KBM-7 (cell line): ENCODE measurements at regions not wholly inside any gene's neighbourhood (a gene's known extent, or its start where the extent isn't known, plus 50 kb on each side); places are given as distances from the start of the nearest gene placed in this dataset.
A peak's percentile ranks its signal among the peaks of the same experiment; 100 is the strongest.

Experiments
- DNase-seq: peaks from one replicate; pipeline ENCODE4 v3.0.0-alpha.2; 2015
- in situ Hi-C: fragments of 300-500 bp; cut with MboI; formaldehyde crosslinking; loops from 2 replicates; pipeline ENCODE4 v1.14.3; 2020; ENCODE audit warnings: low sequenced_read_pairs, low pct_unique_long_range_greater_than_20kb, mixed read lengths

DNA sequence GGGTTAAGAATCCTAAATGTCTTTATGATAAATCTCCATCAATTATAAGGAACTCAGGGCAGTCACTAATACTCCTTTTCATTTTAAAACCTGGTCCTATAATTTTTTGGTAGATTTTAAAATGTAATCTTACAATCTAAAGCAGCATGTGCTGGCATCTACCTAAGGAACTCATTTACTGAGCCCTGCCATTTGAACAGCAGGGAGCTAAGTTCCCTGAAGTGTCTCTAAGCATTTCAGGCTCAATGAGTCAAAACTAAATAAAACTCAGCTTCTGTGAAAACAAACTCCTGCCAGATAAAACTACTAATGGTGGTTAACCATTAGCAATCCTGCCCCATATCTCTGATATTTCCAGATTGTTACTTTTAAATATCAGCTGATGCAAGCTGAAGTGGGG, 1371.8 kb upstream of the PRMT6 start:
- no peak for DNase-seq
- in situ Hi-C loops: no loop called here

DNA sequence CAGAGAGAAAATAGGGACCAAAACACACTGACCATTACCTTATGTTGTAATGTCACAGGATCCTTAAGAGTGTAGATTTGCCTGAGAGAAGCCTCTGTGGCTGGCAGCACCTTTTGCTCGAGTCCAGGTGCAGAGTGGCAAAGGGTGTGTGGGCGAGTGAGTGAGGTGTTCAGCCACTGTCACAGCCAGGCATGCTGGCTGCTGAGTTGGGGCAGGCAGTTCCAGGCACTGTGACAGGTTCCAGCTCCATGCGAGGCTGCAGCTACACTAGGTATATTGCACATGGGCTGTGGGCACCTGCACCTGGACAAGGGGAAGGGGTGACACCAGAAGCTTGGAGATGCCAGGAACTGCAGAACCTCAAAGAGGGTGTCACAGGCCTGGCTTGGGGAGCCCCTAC, 1370.4 kb upstream of the PRMT6 start:
- DNase-seq: no peak
- in situ Hi-C loops: no loop called here

DNA sequence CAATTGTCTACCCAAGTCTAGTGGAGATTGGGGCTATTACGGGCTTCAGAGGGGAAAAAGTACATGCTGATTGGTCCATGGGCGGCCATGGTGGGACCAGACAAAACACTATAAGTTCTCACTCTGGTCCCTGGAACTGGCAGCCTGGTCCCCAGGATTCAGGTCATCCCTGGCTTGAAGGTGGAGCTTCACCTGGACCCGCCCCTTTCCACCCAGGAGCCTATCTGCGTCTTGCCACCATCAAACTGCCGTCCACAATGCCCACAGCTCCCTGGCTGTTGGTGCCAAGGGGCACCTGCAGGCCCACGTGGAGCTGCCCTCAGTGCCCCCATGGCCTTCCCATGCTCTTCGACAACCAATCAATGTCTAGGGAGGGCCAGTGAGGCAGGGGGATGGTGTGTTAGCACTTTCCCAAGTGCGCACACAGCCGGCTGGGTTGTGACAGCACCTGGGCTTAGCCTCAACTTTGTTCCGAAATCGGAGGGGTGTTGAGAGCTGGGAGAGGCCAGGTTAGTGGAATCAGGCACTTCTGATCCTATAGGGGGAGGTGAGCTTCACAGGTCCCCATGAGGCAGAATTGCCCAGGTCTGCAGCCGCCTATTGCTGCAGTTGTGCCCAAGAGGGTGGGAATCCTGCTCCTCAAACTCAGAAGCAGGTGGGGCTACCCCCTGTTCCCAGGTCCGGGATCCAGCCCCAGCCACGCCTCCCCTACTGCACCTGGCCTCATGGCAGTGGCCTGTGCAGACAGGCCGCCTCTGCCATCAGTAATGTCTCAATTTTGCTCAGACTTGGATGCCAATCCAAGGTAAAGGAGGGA, 1369.4 kb upstream of the PRMT6 start:
- in situ Hi-C loops: no loop called here

DNA sequence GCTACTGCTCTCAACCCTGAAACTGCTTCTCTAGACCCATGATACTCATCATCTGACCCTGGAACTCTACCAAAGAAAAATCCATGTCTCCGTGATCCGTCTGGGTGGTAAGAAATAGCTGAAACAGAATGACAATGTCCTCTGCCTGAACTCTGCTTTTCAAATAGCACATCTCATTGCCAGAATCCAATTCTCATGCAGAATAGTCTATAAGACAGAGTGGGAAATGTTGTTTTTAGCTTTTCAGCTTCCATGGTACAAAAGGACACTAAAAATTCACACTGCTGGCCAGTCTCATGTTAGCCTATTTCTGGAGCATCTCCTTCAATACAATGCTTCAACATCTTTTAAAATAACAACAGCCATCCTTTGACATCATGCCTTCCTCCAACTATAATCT, 1355.8 kb upstream of the PRMT6 start:
- no peak for DNase-seq
- in situ Hi-C loops: no loop called here

More for the DNA sequence above, 1369.4 kb upstream of the PRMT6 start:
- no peak for DNase-seq

DNA sequence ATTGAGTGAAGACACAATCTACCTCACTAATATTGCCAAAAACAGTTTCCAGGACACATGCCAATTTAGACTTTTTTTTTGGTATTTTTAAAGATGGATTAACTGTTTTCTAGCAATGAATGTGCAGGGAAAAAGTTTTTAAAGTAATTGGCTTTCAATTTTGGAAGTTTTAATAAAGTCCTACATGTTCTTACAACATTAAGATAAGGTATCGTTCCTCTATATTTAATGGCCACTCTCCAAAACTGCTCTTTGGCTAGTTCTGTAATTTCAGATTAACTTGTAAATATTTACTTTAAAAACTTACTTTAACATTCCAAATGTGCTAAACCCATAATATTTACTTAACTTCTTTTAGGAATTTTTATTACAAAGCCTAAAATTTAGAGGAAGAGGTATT, 1332.2 kb upstream of the PRMT6 start:
- DNase-seq: no peak
- in situ Hi-C loops: no loop called here

DNA sequence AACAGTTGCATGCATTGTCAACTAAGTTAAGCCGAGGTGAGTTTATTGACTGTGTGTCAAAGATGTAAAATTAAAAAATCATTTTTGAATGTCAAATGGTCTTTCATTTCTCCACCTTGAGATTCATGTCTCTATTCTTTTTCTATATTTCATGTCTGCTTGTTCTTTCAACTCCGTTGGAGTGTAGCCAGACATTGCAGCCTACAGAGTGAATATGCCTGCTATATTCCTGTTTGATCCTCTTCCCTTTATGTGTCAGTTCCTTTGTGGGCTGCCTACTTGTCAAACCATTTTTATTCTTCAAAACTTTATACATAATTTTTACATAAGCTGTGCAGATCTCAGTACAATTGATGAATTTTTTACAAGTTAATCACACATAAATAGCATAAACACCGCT, 1325.8 kb upstream of the PRMT6 start:
- DNase-seq: no peak
- in situ Hi-C loops: no loop called here

DNA sequence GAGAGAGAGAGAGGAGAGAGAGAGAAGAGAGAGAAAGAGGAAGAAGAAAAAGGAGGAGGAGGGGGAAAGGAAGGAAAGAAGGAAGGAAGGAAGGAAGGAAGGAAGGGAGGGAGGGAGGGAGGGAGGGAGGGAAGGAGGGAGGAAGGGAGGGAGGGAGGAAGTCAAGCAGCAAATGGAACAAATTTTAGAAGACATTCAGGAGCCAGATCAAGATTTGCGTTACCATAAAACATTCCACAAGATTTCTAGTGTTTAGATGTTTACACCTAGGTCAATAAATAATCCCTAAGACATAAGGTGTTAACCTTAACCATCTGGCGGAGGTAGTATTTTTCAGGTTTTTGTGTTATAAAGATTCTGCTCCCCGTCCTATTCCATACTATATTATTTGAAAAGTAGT, 1320.1 kb upstream of the PRMT6 start:
- DNase-seq: no peak
- in situ Hi-C loops: no loop called here

DNA sequence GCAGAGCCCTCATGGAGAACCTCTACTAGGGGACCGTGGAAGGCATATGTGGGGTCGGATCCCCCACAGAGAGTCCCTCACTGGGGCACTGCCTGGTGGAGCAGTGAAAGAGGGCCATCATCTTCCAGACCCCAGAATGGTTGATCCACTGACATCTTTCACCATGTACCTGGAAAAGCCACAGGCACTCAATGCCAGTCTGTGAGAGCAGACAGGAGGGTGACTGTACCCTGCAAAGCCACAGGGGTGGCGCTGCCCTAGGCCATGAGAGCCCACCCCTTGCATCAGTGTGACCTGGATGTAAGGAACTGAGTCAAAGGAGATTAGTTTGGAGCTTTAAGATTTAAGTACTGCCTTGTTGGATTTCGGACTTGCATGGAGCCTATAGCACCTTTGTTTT, 1276.7 kb upstream of the PRMT6 start:
- in situ Hi-C loops: no loop called here
- no peak for DNase-seq

DNA sequence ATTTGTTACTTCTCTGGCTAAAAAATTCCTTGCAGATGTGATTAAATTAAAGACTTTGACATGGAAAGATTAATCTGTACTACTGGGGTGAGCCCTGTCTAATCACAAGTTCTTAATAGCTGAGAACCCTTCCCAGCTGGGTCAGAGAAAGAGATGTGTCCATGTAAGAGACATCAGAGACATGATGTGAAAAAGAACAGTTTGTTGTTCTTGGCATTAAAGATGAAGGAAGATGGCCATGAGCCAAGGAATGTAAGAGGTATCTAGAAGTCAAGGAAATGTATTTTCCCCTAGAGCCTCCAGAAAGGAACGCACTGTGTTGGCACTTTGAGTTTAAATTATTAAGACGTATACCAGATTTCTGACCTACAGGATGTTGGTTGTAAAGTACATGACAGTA, 1271.5 kb upstream of the PRMT6 start:
- in situ Hi-C loops: no loop called here
- no peak for DNase-seq

DNA sequence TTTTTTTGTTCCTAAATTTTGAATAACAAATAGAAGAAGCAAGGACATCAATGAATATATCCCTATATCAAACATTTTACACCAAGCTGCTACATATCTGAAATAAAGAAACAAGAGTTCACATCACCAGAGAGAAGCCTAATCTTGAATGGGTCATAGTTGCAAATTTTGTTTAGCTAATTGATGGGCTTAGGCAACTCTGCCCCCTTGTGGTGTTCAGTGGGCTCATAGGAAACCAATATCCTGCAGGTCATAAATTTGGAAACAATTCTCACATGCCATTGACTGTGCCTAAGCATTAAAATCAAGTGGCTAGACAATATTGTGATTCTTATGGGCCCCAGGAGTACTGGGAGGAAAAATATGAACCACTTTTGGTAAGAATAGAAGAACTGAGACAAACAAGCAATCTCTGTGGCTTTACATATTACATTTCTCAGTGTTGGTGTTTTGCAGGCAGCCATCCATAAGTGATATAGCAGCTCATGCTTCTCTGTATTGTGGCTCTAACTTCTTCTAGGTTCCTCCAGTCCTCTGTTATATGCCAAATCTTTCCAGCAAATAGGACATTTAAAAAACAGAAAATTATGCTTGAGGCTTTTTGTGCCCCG, 1262.8 kb upstream of the PRMT6 start:
- peak; percentile 59 for DNase-seq
- in situ Hi-C loops: no loop called here

DNA sequence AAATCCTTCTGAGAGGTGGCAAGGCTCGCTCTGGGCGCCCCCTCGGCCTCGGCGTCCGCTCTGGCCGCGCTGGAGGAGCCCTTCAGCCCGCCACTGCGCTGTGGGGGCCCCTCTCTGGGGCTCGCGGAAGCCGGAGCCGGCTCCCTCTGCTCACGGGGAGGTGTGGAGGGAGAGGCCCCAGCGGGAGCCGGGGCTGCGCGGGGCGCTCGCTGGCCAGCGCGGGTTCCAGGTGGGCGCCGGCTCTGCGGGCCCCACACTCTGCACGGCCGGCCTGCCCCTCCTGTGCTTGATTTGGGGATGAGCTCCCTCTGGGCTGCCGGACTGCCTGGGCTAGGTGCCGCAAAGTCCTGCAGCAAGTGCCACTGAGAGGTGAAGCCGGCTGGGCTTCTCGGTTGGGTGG, 1260.7 kb upstream of the PRMT6 start:
- in situ Hi-C loops: no loop called here
- DNase-seq: no peak

DNA sequence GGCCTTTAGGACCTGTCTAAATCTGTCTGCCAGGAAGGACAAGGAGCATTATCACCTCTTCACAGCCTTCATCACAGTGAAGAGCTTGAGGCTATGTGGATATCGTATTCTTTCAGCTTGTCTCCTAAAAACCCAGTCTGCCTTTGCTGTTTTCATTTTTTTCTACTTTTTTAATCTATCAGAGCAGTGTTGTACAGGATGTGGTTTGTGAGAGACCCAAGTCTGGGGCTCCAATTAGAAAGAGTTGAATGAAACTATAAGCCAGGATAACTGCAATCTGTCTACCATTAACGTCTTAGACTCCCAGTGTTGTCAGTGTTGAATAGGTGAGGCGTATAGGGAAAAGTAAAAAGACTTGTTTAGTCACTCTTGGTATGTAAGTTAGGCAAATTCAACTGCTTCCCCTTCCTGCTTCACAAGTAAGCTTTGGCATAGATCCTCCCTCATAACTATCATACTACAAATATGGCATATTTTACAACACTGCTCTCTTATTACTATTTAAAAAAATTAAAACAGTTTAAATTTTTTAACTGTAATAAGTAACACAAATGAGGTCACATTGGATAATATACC, 1225.8 kb upstream of the PRMT6 start:
- in situ Hi-C loops: no loop called here
- DNase-seq: peak; percentile 21

DNA sequence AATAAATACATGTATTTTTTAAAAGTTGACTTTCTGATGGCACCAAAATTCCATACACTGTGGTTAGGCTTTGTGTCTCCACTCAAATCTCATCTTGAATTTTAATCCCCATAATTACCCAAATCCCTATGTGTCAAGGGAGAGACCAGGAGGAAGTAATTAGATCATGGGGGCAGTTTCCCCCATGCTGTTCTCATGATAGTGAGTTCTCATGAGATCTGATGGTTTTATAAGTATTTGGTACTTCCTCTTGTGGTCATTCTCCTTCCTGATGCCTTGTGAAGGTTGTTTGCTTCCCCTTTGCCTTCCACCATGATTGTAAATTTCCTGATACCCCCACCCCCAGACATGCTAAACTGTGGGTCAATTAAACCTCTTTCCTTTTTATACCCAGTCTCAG, 1218.4 kb upstream of the PRMT6 start:
- DNase-seq: peak; percentile 79
- in situ Hi-C loops: no loop called here

DNA sequence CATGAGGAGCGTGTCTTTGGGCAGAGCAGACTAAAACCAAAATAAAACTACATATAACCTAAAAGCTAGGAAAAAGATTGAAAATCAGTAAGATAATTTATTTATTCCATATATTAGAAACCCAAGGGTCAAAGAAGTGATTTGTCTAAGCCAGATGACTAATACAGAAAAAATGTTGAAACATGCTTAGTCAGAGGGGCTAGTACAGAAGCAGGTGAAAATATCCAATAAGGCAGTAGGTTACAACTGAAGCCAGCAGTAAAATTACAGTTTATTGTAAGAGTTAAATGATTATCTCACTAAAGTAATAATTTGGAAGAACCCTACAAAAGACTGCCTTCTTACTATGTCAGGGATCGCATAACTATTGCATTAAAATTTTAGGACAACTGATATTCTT, 1190.9 kb upstream of the PRMT6 start:
- in situ Hi-C loops: no loop called here
- DNase-seq: no peak

DNA sequence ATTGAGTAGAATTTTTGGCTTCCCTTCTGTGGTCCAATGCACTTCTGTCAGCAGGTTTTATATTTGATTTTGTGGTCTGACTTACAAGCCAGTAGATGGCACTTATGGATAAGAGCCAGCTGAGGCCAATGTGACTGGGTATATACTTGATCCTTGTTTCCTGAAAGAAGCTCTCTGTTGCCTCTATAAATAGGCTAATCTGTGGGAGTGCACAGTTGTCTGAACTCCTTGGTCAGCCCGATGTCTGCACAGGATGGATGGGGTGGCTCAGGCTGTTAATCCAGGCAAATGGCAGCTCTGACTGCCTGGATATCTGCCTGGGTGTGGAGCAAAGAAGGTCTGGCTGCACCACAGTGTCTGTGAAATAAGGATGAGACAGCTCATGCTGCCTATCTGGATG, 1183.7 kb upstream of the PRMT6 start:
- peak; percentile 69 for DNase-seq
- in situ Hi-C loops: no loop called here

DNA sequence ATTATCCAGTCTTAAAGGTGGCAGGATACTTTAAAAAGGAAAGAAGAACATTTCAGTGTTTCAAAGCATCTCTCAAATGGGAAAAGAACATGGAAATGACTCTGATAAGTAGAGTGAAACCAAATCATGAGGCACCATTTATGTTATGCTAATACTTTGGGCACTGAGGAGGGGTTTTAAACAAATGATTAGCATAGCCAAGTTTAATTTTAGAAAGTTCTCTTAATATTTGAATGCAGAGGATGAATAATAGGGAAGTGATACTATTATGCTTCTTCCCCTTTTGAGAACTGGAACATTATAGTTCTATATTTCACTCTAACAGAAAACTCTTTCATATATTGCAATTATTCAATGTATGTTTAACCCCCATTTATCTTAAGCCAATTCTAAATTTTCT, 1181.9 kb upstream of the PRMT6 start:
- in situ Hi-C loops: no loop called here
- DNase-seq: no peak

DNA sequence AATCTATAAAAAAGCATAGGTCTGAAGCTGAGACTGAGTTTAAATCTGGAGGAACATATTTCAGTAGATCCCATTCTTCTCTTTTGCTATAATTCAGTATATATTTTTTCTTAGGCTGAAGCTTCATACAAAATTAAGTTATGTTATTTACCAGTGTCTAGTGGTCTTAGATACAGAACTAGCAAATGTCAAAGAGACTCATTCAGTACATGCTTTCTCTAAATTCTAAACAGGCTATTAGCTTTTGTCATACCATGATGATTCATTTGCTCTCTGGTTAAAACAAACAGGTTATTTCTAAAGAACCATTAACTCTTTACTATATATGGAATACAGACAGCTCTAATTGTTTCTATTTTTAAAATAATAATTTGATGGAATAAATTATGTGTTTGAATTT, 1170.2 kb upstream of the PRMT6 start:
- in situ Hi-C loops: no loop called here
- no peak for DNase-seq

DNA sequence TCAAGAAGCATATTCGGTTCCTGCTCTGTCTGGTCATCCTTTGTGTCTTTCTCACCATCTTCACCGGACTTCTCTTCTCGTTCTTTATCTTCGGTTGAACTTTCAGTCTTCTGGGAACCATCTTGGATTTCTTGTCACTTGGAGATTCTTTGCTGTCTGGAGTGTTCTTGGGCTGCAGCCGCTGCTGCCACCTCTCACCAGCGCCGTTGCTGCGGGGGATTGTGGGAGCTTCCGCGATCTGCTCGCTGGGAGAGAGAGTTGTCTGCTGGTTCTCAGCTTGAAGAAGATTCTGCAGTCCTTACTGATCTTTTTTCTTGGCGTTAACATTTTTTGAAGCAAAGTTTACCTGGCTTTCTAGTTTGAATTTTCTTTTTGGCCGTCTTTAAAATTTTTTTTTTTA, 1165.2 kb upstream of the PRMT6 start:
- DNase-seq: no peak
- in situ Hi-C loops: no loop called here

DNA sequence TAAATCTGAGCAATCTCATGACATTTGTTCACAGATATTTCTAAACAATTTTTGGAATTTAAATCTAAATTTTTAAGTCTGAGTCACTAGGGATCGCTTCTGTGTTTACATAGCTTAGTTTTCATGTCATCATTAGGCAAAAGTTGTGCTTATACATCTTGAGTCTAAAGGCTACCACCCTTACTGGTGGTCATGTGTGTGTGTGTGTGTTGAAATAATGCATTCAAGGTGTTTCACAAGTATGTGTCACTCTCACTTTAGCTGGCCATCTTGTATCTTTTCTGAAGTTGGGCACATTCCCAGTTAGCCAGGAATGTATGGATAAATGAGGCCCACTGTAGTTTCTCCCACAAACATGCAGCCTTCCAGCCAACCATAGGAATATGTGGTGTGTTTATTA, 1162.5 kb upstream of the PRMT6 start:
- in situ Hi-C loops: no loop called here
- DNase-seq: no peak

DNA sequence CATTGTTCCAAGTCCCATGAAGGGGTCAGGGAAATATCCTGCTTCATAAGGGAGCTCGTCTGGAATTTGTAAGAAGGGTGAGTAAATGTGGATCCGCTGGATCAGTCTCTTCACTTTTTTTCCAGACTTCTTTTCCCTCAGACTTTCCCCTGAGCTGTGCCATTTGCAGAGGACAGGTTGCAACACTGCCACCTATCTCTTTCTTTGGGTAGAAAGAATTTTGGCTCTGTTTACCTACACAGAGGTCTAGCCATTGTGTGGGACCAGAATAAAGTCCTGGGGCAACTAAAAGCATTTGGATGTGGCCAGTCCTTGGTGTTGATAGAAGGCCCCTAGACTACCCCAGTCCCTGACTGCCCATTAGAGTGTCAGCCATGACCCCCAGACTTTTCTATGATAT, 1146.7 kb upstream of the PRMT6 start:
- DNase-seq: peak; percentile 7
- in situ Hi-C loops: no loop called here

DNA sequence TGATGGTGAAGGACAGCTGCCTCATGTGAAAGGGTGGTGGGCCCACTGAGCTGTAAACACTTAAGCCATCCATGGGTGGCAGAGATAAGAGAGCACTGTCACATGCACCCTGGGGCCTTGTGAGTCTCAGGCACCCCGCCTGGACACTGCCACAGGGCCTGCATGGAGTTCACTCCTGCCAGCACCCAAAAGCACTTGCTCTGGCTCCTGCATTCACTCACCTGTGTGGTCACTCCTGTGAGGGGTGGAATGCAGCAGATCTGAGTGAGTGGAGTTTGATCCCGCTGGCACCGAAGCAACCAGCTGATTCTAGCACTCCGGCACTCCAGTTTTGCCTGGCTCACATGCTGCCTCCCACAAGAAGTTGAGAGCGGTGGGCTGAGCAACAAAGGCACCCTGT, 1142.1 kb upstream of the PRMT6 start:
- DNase-seq: no peak
- in situ Hi-C loops: no loop called here
